Parathyroid adenoma (tissue), 2 donors: ENCODE measurements at regions not wholly inside any gene's neighbourhood (a gene's known extent, or its start where the extent isn't known, plus 50 kb on each side); places are given as distances from the start of the nearest gene placed in this dataset.

Experiments used
- H2AFZ ChIP-seq: fragments of 300-600 bp; sonication (generic); one replicate; pipeline ENCODE4 v1.7.0; 2017; ENCODE audit warnings: antibody characterized with exemption, mild to moderate bottlenecking
- H3K27ac ChIP-seq: fragments of 300-600 bp; sonication (generic); one replicate; pipeline ENCODE4 v1.7.0; 2017
- H3K27me3 ChIP-seq: fragments of 300-600 bp; sonication (generic); one replicate; pipeline ENCODE4 v1.7.0; 2017; ENCODE audit warnings: low read length; ENCODE audit not compliant: control insufficient read depth, insufficient read depth
- H3K36me3 ChIP-seq: fragments of 300-600 bp; sonication (generic); one replicate; pipeline ENCODE4 v1.7.0; 2017; ENCODE audit warnings: low read length; ENCODE audit not compliant: control insufficient read depth, insufficient read depth
- H3K4me1 ChIP-seq: fragments of 300-600 bp; sonication (generic); one replicate; pipeline ENCODE4 v1.7.0; 2017; ENCODE audit warnings: control low read depth
- H3K4me2 ChIP-seq: fragments of 300-600 bp; sonication (generic); one replicate; pipeline ENCODE4 v1.7.0; 2017; ENCODE audit warnings: low read length
- H3K4me3 ChIP-seq: fragments of 300-600 bp; sonication (generic); one replicate; pipeline ENCODE4 v1.7.0; 2017; ENCODE audit warnings: low read depth, low read length
- H3K79me2 ChIP-seq: fragments of 300-600 bp; sonication (generic); one replicate; pipeline ENCODE4 v1.7.0; 2017; ENCODE audit warnings: control low read depth
- H3K9ac ChIP-seq: fragments of 300-600 bp; sonication (generic); one replicate; pipeline ENCODE4 v1.7.0; 2017; ENCODE audit warnings: mild to moderate bottlenecking
- H3K9me3 ChIP-seq: fragments of 300-600 bp; sonication (generic); one replicate; pipeline ENCODE4 v1.7.0; 2017; ENCODE audit warnings: low read length; ENCODE audit not compliant: control insufficient read depth
- TF ChIP-seq, protein P1 (sequence below): fragments of 300-600 bp; sonication (generic); IDR thresholded peaks from one replicate; pipeline ENCODE4 v1.7.0; 2017; ENCODE audit warnings: antibody characterized with exemption, mild to moderate bottlenecking
- donor health status: primary hyperparathyroidism.

DNA sequence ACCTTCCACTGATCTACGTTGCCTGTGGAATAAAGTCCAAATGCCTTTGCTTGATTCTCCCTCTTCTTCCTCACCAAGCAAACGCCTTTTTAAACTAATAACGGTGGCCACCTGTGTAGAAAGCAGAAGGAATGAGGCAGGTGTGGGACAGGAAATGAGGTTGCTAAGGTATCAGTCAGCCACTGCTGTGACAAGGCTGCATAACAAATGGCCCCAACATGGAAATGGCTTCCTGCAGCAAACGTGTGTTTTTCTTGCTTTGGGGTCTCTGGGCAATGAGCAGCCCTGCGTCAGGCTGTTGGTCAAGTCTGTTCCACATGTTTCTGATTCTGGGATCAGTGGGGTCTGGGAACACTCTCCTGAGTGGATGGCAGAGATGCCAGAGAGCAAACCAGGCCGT is 56.0 kb upstream of the EN2 start:
- Histone ChIP-seq H3K79me2 (no peaks in the 10 kb centered on the region), H3K9me3 (no peaks in the 10 kb centered on the region), H2AFZ (no peak overlapping the region), H3K4me1 (no peaks in the 10 kb centered on the region), H3K4me2 (no peak overlapping the region), H3K9ac (no peak overlapping the region), H3K27ac (no peak overlapping the region), H3K27me3 (peaks cover 2% of the 10 kb centered on the region), H3K36me3 (no peaks in the 10 kb centered on the region), H3K4me3 (no peak overlapping the region)
- TF ChIP-seq, protein P1, sequence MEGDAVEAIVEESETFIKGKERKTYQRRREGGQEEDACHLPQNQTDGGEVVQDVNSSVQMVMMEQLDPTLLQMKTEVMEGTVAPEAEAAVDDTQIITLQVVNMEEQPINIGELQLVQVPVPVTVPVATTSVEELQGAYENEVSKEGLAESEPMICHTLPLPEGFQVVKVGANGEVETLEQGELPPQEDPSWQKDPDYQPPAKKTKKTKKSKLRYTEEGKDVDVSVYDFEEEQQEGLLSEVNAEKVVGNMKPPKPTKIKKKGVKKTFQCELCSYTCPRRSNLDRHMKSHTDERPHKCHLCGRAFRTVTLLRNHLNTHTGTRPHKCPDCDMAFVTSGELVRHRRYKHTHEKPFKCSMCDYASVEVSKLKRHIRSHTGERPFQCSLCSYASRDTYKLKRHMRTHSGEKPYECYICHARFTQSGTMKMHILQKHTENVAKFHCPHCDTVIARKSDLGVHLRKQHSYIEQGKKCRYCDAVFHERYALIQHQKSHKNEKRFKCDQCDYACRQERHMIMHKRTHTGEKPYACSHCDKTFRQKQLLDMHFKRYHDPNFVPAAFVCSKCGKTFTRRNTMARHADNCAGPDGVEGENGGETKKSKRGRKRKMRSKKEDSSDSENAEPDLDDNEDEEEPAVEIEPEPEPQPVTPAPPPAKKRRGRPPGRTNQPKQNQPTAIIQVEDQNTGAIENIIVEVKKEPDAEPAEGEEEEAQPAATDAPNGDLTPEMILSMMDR: no peak

DNA sequence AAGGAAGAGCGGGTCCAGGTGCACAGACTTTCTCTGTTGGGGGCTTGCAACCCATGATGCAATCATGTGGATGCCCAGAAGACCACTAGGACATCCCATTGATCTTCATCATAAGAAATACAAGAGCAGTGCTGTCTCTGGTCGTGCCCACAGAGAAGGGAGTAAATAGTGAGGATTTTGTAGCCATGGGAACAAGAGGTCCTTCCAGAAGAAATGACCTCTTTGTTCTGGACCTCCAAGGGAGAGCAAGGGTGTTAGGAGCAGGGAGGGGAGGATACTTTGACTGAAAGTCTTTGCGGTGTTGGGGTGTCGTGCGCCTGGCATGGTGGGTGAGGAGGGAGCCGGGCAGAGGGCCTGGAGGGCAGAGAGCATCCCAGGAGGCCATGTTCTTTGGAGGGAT is 55.0 kb upstream of the EN2 start:
- no peak overlapping the region for H3K4me3 ChIP-seq
- H3K27me3 ChIP-seq: peaks cover 2% of the 10 kb centered on the region
- no peaks in the 10 kb centered on the region for H3K4me1 ChIP-seq
- H3K27ac ChIP-seq: no peak overlapping the region
- no peaks in the 10 kb centered on the region for H3K36me3 ChIP-seq
- no peaks in the 10 kb centered on the region for H3K9me3 ChIP-seq
- TF ChIP-seq, protein P1: no peak
- H3K4me2 ChIP-seq: no peak overlapping the region
- no peak overlapping the region for H3K9ac ChIP-seq
- no peaks in the 10 kb centered on the region for H3K79me2 ChIP-seq
- H2AFZ ChIP-seq: no peak overlapping the region

DNA sequence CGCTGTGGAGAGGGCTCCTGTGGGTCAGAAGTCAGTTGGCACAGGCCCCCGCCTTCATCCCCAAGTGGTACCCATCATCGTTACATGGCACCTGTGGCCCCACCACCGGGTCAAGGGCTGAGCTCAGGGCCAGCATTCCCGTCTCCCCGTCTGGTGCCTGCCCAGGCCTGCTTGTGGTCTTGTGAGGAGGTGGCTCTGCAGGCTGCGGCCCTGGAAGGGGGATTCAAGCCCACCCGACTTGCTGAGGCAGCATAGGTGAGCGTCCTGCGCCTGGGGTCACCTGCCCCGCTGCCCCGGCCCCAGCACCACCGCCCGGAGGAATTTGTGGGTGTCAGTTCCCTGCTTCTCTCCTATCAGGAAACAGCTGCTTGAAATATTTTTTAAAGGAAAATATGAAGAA is 53.0 kb upstream of the EN2 start:
- TF ChIP-seq, protein P1: no peak
- no peaks in the 10 kb centered on the region for H3K79me2 ChIP-seq
- no peak overlapping the region for H3K4me3 ChIP-seq
- H3K4me1 ChIP-seq: no peaks in the 10 kb centered on the region
- no peaks in the 10 kb centered on the region for H3K9me3 ChIP-seq
- no peak overlapping the region for H3K9ac ChIP-seq
- no peak overlapping the region for H2AFZ ChIP-seq
- no peak overlapping the region for H3K27ac ChIP-seq
- H3K4me2 ChIP-seq: no peak overlapping the region
- peaks cover 2% of the 10 kb centered on the region for H3K27me3 ChIP-seq
- H3K36me3 ChIP-seq: no peaks in the 10 kb centered on the region

DNA sequence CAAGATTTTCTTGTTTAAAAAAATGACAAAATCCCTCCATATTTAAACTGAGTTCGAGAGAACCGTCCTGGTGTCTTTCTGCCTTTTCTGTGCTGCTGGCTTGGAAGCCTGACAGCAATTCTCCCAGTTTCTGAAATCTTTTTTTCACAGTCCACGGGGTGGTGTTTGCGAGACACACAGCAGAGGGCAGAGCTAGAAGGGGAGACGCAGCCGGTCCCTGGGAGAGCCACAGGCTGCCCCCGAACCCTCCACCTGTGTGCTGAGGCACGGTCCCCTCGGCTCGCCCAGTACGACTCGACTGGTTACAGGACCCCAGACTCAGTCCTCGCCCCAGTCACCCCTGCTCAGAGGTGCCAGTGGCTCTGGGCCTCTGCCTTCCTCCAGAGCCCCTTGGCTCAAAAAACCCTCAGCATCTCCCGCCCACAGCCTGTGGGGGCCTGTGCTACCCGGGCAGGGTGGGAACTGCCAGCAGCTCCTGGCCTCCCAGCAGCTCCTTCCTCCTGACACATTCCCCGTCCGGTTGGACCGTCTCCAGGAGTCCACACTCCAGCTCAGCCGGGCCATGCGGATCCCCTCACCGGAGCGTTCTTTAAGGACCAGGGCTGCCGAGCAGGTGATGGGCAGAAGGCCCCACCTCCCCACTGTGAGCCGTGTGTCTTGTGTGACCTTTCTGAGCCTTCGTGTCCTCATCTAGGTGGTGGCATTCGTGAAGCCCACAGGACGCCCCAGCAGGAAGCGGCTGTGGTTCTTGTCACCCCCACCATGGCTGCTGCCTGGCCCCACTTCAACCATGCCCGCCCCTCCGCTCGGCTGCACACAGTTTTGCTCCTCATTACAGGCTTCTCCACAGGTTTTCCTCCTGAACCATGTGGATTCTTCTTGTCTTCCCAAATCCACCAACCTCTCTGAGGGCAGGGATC is 52.3 kb upstream of the EN2 start:
- H3K4me1 ChIP-seq: no peaks in the 10 kb centered on the region
- H3K9me3 ChIP-seq: no peaks in the 10 kb centered on the region
- H3K79me2 ChIP-seq: no peaks in the 10 kb centered on the region
- H3K27me3 ChIP-seq: peaks cover 2% of the 10 kb centered on the region
- no peak overlapping the region for H3K27ac ChIP-seq
- H3K4me3 ChIP-seq: no peak overlapping the region
- TF ChIP-seq, protein P1: no peak
- H3K36me3 ChIP-seq: no peaks in the 10 kb centered on the region
- H3K9ac ChIP-seq: no peak overlapping the region
- H3K4me2 ChIP-seq: no peak overlapping the region
- no peak overlapping the region for H2AFZ ChIP-seq

DNA sequence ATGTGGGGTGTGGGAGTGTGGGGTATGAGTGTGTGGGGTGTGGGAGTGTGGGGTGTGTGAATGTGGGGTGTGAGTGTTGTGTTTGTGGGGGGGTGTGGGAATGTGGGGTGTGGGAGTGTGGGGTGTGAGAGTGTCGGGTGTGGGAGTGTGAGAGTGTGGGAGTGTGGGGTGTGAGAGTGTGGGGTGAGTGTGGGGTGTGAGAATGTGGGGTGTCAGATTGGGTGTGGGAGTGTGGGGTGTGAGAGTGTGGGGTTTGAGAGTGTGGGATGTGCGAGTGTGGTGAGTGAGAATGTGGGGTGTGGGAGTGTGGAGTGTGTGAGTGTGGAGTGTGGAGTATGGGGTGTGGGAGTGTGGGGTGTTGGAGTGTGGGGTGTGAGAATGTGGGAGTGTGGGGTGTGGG is 50.1 kb upstream of the EN2 start:
- TF ChIP-seq, protein P1: no peak
- H3K36me3 ChIP-seq: no peaks in the 10 kb centered on the region
- H3K27me3 ChIP-seq: peaks cover 11% of the 10 kb centered on the region
- no peaks in the 10 kb centered on the region for H3K9me3 ChIP-seq
- H3K4me3 ChIP-seq: no peak overlapping the region
- no peak overlapping the region for H3K27ac ChIP-seq
- H3K4me1 ChIP-seq: no peaks in the 10 kb centered on the region
- H3K9ac ChIP-seq: no peak overlapping the region
- H3K4me2 ChIP-seq: no peak overlapping the region
- H2AFZ ChIP-seq: no peak overlapping the region
- no peaks in the 10 kb centered on the region for H3K79me2 ChIP-seq
